Neural progenitor cell (in vitro differentiated cells): ENCODE measurements at regions not wholly inside any gene's neighbourhood (a gene's known extent, or its start where the extent isn't known, plus 50 kb on each side); places are given as distances from the start of the nearest gene placed in this dataset.

Source experiments
- DNase-seq: peaks from one replicate; pipeline ENCODE4 v3.0.0-alpha.2; 2016; ENCODE audit warnings: low spot score
- H2AFZ ChIP-seq: fragments of 200-600 bp; sonication (generic); replicated peaks from 2 replicates; pipeline ENCODE4 v1.6.1; 2016; ENCODE audit warnings: antibody characterized with exemption
- H3F3A ChIP-seq: fragments of 200-600 bp; sonication (generic); 2 replicates; pipeline ENCODE4 v1.6.1; 2016; ENCODE audit warnings: antibody characterized with exemption, low read depth
- H3K27ac ChIP-seq: fragments of 200-600 bp; sonication (generic); 2 replicates; pipeline ENCODE4 v1.5.1; 2016; ENCODE audit warnings: mild to moderate bottlenecking
- H3K27me3 ChIP-seq: fragments of 200-600 bp; sonication (generic); 2 replicates; pipeline ENCODE4 v1.6.1; 2016; ENCODE audit warnings: mild to moderate bottlenecking, moderate library complexity
- H3K36me3 ChIP-seq: fragments of 200-600 bp; sonication (generic); 2 replicates; pipeline ENCODE4 v1.5.1; 2016
- H3K4me1 ChIP-seq: fragments of 200-600 bp; sonication (generic); 2 replicates; pipeline ENCODE4 v1.6.1; 2016; ENCODE audit warnings: mixed run types
- H3K4me2 ChIP-seq: fragments of 200-600 bp; sonication (generic); 2 replicates; pipeline ENCODE4 v1.6.1; 2016
- H3K4me3 ChIP-seq: fragments of 200-600 bp; sonication (generic); 2 replicates; pipeline ENCODE4 v1.5.1; 2016
- H3K79me2 ChIP-seq: fragments of 200-600 bp; sonication (generic); 2 replicates; pipeline ENCODE4 v1.6.1; 2016; ENCODE audit warnings: low read depth
- H3K9ac ChIP-seq: fragments of 200-600 bp; sonication (generic); 2 replicates; pipeline ENCODE4 v1.6.1; 2016
- H3K9me3 ChIP-seq: fragments of 200-600 bp; sonication (generic); 2 replicates; pipeline ENCODE4 v1.5.1; 2016; ENCODE audit warnings: low read depth
- H4K20me1 ChIP-seq: fragments of 200-600 bp; sonication (generic); 2 replicates; pipeline ENCODE4 v1.6.1; 2016; ENCODE audit warnings: low read depth
- H3K27ac Mint-ChIP-seq: 3 replicates; pipeline ENCODE4 v1.8.0; 2021; ENCODE audit warnings: mixed read lengths
- H3K27me3 Mint-ChIP-seq: 2 replicates; pipeline ENCODE4 v1.8.0; 2022; ENCODE audit warnings: low read depth, mild to moderate bottlenecking, inconsistent platforms, moderate library complexity, mixed read lengths; ENCODE audit not compliant: insufficient read depth
- H3K36me3 Mint-ChIP-seq: 3 replicates; pipeline ENCODE4 v1.8.0; 2021; ENCODE audit warnings: mixed read lengths
- H3K4me1 Mint-ChIP-seq: 3 replicates; pipeline ENCODE4 v1.8.0; 2021; ENCODE audit warnings: mixed read lengths
- H3K4me3 Mint-ChIP-seq: 3 replicates; pipeline ENCODE4 v1.8.0; 2021; ENCODE audit warnings: mild to moderate bottlenecking, moderate library complexity, mixed read lengths
- H3K9me3 Mint-ChIP-seq: 3 replicates; pipeline ENCODE4 v1.8.0; 2020; ENCODE audit warnings: mixed read lengths
- EZH2 ChIP-seq: fragments of 200-600 bp; sonication (generic); IDR thresholded peaks from 2 replicates; pipeline ENCODE4 v1.6.1; 2017; ENCODE audit warnings: antibody characterized with exemption, mild to moderate bottlenecking, moderate library complexity
- EZH2phosphoT487 ChIP-seq: fragments of 200-600 bp; sonication (generic); IDR thresholded peaks from 2 replicates; pipeline ENCODE4 v1.6.1; 2017; ENCODE audit warnings: antibody characterized with exemption
- TF ChIP-seq, protein P1 (sequence below): fragments of 200-600 bp; sonication (generic); IDR thresholded peaks from 2 replicates; pipeline ENCODE4 v1.5.1; 2017; ENCODE audit warnings: antibody characterized with exemption, mild to moderate bottlenecking

DNA sequence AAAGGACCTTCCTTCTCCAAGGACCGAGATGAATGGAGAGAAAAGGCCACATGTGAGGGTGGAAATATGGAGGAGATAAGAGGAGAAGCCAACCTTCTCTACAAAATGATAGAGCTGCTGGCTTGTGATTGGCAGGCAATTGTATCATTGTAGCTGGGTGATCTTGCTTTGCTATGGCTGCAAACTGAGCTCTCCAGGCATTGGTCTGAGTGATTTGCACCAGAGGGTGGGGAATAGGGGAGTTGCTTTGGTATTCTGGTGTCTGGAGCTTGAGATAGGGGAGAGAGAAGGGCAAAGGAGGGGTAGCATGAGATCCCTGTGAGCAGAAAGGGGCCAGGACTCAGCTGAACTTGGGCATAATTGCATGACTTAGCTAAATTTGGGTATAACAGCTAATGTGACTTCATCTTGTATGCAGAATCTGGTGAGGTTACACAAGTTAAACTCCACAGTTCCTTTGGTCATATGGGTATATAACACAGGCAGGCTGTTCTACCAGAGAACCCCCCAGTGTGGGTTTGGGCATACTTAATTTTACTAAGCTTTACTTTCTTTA, 72.0 kb downstream of the FOS start:
- Histone ChIP-seq H3K79me2 (no peaks in the 10 kb centered on the region), H2AFZ (no peak overlapping the region), H3K4me2 (no peak overlapping the region), H3K9me3 (no peaks in the 10 kb centered on the region), H3K27ac (no peak overlapping the region), H4K20me1 (no peaks in the 10 kb centered on the region), H3K27me3 (no peaks in the 10 kb centered on the region), H3K4me3 (no peak overlapping the region), H3K4me1 (no peaks in the 10 kb centered on the region), H3K9ac (no peak overlapping the region), H3K36me3 (no peaks in the 10 kb centered on the region), H3F3A (no peaks in the 10 kb centered on the region)
- Mint-ChIP-seq H3K27ac (no peak overlapping the region), H3K4me1 (no peaks in the 10 kb centered on the region), H3K27me3 (peaks cover 8% of the 10 kb centered on the region), H3K4me3 (no peak overlapping the region), H3K9me3 (peaks cover 1% of the 10 kb centered on the region), H3K36me3 (no peaks in the 10 kb centered on the region)
- DNase-seq: no peak
- TF ChIP-seq, protein P1, sequence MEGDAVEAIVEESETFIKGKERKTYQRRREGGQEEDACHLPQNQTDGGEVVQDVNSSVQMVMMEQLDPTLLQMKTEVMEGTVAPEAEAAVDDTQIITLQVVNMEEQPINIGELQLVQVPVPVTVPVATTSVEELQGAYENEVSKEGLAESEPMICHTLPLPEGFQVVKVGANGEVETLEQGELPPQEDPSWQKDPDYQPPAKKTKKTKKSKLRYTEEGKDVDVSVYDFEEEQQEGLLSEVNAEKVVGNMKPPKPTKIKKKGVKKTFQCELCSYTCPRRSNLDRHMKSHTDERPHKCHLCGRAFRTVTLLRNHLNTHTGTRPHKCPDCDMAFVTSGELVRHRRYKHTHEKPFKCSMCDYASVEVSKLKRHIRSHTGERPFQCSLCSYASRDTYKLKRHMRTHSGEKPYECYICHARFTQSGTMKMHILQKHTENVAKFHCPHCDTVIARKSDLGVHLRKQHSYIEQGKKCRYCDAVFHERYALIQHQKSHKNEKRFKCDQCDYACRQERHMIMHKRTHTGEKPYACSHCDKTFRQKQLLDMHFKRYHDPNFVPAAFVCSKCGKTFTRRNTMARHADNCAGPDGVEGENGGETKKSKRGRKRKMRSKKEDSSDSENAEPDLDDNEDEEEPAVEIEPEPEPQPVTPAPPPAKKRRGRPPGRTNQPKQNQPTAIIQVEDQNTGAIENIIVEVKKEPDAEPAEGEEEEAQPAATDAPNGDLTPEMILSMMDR: no peak
- no peak for TF ChIP-seq EZH2phosphoT487
- TF ChIP-seq EZH2: no peak

DNA sequence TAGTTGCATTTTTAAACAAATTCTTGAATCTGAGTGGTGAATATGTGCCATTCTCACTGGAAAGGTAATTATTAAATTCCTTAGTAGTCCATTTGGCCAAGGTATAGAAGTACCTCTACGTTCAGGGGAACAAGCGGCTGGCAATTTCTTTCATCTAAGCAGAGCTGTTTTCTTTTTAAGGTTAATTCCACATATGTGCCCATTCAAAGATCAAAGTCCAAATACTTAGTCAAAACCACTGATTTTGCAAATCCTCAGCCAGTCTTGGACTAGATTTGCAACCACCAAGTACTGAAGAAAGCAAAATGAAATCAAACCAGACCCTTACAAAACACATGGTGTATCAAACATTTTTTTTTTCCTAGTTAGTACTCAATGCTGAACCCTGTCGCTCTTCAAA, 68.7 kb upstream of the JDP2 start:
- Mint-ChIP-seq H3K27me3 (peaks cover 3% of the 10 kb centered on the region), H3K27ac (no peak overlapping the region), H3K4me1 (peaks cover 2% of the 10 kb centered on the region), H3K9me3 (no peaks in the 10 kb centered on the region), H3K36me3 (no peaks in the 10 kb centered on the region), H3K4me3 (no peak overlapping the region)
- TF ChIP-seq EZH2: no peak
- no peak for TF ChIP-seq EZH2phosphoT487
- TF ChIP-seq, protein P1: no peak
- no peaks in the 10 kb centered on the region for H3K79me2 ChIP-seq
- H4K20me1 ChIP-seq: no peaks in the 10 kb centered on the region
- no peak overlapping the region for H2AFZ ChIP-seq
- no peaks in the 10 kb centered on the region for H3K4me1 ChIP-seq
- H3K9ac ChIP-seq: no peak overlapping the region
- no peak overlapping the region for H3K4me3 ChIP-seq
- no peak overlapping the region for H3K4me2 ChIP-seq
- no peaks in the 10 kb centered on the region for H3K9me3 ChIP-seq
- no peaks in the 10 kb centered on the region for H3K27me3 ChIP-seq
- no peak overlapping the region for H3K27ac ChIP-seq
- no peaks in the 10 kb centered on the region for H3K36me3 ChIP-seq
- H3F3A ChIP-seq: no peaks in the 10 kb centered on the region
- DNase-seq: no peak

DNA sequence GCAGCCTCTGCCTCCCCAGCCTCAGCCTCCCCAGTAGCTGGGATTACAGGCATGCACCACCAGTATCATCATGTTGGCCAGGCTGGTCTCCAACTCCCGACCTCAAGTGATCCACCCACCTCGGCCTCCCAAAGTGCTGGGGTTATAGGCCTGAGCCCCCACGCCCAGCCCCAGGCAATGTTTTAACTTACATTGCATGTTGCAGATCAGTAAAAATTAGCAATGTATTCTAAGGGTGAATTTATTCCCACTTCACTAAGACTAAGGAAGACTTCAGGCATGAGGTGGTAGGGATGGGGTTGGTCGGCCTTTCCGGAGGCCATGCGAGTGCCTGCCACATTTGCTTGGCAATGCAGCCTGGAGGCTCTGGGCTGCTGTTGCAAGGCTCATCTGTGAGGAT, 66.8 kb upstream of the JDP2 start:
- Mint-ChIP-seq H3K4me3 (no peak overlapping the region), H3K36me3 (no peaks in the 10 kb centered on the region), H3K27me3 (peaks cover 3% of the 10 kb centered on the region), H3K27ac (no peak overlapping the region), H3K9me3 (no peaks in the 10 kb centered on the region), H3K4me1 (peaks cover 2% of the 10 kb centered on the region)
- Histone ChIP-seq H3K9ac (no peak overlapping the region), H3K36me3 (no peaks in the 10 kb centered on the region), H3K9me3 (no peaks in the 10 kb centered on the region), H3F3A (no peaks in the 10 kb centered on the region), H3K27me3 (no peaks in the 10 kb centered on the region), H2AFZ (no peak overlapping the region), H3K27ac (no peak overlapping the region), H3K79me2 (no peaks in the 10 kb centered on the region), H3K4me2 (no peak overlapping the region), H4K20me1 (no peaks in the 10 kb centered on the region), H3K4me3 (no peak overlapping the region), H3K4me1 (no peaks in the 10 kb centered on the region)
- no peak for DNase-seq
- TF ChIP-seq, protein P1: no peak
- TF ChIP-seq EZH2: no peak
- TF ChIP-seq EZH2phosphoT487: no peak
